HG03135 (cell line): ENCODE measurements at regions not wholly inside any gene's neighbourhood (a gene's known extent, or its start where the extent isn't known, plus 50 kb on each side); places are given as distances from the start of the nearest gene placed in this dataset.
A peak's percentile ranks its signal among the peaks of the same experiment; 100 is the strongest.
"Not testable (repeated sequence)": the region's sequence is repeated elsewhere in the genome, so short reads cannot be mapped to it uniquely, and the experiment has no call there.

Experiments used
- ATAC-seq: cut with Tn5 transposase; IDR thresholded peaks from one replicate; pipeline ENCODE4 v1.9.1; 2021; ENCODE audit warnings: mild to moderate bottlenecking, moderate library complexity; ENCODE audit not compliant: unreplicated experiment

DNA sequence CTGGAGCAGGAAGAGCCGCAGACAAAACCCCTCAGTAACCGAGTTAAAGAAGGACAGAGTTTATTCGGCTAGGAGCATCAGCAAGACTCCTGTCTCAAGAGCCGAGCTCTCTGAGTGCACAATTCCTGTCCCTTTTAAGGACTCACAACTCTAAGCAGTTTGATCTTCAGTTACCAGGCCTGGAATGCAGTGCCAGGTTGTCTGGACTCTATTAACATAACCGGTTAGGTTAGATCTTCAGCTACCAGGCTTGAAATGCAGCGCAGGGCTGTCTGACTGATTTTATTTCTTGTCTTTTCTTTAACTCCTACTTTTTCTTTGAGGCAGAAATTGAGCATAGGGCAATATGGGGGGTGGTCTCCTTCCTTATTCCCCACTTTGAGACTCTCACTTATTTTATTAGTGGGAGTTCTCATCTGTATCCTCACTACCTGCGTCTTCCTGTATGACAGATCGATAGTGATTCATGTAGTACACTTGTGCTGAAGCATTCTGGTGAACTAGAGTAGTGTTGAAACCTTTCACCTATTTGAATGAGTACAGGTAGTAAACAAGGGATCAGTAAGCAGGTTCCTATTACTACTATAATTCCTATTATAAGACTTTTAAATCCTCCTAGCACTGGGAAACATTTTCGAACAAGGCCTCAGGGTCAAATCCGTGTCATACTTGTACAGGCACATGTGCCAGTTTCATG is 325.0 kb downstream of the CGGBP1 start:
- no peak for ATAC-seq

DNA sequence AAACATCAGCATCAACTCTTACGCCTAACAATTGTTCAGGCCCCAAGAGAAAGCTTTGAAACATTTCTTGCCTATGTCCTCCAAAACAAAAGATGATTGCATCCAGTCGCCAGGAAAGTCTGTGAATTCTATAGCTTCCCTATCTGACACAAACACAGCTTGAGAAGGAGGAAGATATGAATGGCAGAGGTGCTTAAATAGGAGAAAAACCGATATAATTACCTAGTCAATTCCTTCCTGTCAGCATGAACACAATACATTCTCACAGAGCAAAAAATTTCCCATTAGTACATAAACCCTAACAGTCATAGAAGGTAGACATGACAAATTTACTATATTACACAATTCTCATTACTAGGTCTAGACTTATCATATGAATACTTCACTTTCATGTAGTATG is 326.5 kb downstream of the CGGBP1 start:
- no peak for ATAC-seq

DNA sequence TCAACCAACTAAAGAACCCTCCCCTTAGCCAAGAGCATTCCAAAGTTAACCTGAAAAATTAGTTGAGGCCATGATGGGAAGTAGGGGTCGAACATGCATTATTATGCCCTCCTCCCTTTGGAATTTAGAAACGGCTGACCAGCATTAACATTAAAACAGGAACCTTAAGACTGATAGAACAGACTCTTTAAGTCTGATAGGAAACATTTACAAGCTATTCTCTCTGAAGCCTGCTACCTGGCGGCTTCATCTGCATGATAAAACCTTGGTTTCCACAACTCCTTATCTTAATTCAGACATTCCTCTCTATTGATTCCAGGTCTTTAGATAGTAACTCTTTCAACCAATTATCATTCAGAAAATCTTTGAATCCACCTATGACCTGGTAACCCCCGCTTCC is 331.0 kb downstream of the CGGBP1 start:
- no peak for ATAC-seq

DNA sequence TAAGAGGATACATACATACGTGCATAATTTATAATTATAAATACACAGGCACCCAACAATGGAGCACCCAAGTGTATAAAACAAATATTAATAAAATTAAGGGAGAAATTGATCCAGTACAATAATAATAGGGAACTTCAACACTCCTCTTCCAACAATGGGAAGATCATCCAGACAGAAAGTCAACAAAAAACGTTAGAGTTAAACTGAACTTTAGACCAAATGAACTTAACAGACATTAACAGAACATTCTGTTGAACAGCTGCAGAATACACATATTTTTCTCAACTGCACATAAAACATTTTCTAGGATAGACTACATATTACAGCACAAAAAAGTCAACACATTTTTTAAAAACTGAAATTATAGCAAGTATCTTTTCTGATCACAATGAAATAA is 339.7 kb downstream of the CGGBP1 start:
- ATAC-seq, result no peak

DNA sequence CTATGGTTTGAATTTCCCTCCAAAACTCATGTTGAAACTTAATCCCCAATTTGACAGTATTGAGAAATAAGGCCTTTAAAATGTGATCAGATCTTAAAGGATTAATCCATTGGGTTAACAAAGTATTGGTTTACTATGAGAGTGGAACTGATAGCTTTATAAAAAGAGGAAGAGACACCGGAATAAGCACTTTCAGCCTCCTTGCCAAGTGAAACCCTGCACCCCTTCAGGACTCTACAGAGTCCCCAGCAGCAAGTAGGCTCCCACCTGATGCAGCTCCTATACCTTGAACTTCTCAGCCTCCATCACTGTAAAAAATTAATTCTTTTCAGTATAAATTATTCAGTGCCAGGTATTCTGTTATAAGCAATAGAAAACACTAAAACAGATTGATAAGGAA is 348.3 kb downstream of the CGGBP1 start:
- ATAC-seq, result no peak

DNA sequence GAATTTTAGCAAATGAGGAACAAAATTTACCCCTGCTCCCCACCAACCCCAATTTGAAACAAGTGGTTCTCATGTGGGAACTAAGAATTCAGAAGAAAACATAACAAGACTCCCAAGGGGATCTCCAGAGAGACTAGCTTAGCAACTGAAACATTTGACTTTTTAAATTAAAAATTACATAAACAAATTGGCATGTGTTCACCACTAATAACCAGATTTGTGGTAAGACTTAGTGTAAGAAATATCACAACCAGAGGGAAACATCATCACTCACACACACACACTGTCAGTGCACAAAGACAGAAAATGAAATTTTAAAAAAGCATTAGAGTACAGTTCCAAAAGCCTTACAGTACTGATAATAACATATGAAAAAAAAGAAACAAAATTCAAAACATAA is 348.8 kb downstream of the CGGBP1 start:
- ATAC-seq, result no peak

DNA sequence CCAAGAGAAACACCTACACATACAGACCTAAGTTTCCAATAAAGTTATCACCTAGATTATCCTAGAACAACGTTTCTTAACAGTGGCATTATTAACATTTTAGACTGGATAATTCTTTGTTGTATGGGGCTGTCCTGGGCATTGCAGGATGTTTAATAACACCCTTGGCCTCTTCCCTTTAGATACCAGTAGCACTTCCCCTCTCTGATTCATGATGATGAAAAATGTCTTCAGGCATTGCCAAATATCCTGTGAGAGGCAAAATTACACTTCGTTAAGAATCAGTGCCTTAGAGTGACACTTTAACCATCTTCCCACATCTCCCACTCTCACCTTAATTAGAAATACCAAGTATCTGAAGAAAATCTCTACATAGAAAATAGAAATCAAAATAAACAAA is 352.6 kb downstream of the CGGBP1 start:
- no peak for ATAC-seq

DNA sequence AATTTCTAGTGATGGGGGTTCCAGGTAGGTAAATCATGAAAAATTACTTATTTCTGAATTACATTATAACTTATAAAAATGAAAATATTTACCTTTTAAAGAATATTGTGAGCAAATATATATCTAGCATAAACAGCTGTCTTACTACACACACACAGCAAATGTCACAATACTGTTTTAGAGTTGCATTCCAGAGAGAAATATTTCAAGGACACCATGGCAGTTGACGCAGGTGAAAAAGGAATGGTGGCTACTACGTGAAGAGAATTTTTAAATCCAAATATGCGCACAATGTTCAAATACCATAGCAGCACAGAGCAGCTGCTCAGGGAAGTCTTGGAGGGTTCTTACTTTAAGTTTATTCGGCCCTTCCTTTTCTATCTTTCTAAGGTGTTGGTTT is 356.2 kb downstream of the CGGBP1 start:
- no peak for ATAC-seq

DNA sequence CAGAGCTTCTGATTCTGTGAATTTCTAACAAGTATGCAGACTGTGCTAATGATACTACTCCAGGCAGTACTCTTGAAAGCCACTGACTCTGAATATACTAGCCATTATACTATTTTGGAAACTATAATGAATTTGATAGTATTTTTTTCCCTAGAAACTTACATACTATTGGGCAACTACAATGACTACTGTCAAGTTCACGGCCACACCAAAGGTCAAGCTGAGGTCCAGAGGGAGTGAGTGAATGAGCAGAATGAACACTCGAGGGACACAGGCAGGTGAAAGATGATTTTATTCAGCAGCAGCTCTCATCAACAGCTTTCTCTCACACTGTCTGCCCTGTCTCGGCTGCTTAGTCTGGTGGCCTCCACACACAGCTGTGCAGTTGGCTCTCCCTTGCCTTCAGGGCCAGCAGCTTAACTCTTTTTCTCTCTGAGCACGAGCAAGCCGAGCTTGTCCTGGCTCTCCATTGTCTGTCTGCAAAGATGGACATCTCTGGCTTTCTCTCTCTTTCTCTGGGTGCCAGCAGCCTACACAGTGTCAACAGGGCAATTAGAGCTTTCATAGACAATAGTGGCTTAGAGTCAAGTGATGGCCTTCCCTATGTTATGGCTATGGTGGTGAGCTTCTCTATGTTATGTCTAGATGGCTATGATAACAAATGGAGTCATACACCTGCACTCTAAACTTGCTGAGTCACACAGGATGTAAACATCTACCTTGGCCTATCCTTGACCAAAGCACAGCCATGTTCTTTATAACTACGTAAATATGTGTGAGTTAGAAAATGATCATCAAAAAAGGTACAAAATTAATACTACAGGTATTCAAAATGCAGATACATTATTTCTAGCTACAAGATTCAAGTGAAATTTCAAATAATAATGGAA is 362.4 kb downstream of the CGGBP1 start:
- ATAC-seq, result no peak

DNA sequence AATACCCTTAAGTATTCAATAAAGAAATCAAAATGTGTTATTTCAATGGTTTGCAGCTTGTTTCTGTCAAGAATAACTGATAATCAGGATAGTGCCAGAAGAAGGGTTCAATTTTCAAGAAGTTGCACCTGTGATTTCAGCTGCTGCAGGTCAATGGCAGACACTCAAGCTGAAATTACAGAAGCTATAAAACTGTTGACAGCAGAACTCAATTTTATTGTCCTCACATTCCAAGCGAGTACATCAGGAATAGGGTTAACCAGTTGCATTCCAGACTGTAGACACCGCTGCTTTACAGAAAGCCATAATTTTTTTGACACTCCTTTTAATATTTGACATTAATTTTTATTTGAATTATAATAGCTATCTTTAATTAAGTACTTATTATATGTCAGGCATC is 364.1 kb downstream of the CGGBP1 start:
- ATAC-seq, result no peak

DNA sequence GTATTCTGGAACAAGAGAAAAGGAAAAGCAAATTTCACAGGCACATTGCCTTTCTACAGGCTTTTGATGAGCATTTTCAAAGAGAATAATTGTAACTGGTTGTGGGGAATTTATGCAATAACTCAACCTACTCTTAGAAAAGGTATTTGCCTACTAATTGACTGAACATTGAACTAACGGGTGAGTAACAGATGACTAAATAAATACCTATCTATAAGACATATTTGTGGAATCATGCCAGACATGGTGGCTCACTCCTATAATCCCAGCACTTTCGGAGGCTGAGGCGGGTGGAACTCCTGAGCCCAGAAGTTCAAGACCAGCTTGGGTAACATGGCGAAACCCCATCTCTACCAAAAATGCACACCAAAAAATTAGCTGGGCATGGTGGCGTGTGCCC is 367.7 kb downstream of the CGGBP1 start:
- no peak for ATAC-seq

DNA sequence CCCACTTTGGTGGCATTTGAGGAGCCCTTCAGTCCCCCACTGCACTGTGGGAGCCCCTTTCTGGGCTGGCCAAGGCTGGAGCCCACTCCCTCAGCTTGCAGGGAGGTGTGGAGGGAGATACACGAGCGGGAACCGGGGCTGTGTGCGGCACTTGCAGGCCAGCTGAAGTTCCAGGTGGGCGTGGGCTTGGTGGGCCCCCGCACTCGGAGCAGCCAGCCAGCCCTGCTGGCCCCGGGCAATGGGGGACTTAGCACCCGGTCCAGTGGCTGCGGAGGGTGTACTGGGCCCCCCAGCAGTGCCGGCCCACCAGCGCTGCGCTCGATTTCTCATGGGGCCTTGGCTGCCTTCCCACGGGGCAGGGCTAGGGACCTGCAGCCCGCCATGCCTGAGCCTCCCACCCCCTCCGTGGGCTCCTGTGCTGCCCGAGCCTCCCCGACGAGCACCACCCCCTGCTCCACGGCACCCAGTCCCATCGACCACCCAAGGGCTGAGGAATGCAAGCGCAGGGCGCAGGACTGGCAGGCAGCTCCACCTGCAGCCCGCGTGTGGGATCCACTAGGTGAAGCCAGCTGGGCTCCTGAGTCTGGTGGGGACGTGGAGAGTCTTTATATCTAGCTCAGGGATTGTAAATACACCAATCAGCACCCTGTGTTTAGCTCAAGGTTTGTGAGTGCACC is 379.7 kb downstream of the CGGBP1 start:
- not testable (repeated sequence) for ATAC-seq

DNA sequence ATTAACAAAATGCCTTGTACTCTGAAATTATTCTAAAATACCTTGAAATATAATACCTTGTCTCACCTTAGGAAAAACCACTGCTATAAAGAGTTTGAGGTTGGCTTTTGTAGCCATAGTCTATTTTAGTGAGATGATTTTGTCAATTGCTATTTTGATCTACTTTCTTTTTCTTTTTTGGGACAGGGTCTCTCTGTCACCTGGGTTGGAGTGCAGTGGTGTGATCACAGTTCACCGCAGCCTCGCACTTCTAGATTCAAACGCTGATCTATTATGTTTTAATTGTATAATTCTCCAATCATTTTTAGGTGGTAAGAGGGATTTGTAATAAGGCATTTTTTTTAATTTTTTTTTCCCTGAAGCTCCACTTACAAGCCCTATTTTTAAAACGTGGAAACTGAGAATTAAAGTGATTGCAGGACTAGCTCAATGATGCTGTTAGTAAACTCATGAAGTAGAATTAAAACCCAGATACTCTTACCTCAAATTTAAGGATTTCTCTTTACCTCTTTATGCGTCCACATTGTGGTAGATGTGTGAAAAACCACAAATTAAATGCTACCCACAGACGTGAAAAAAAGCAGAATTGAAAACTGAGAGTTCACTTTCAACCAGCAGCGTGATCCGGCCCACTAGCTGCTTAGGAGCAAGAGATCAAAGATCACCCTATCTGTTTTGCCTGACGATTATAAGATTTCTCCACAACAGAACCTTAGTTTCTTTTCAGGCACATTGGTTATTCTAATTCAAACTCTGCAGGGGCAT is 384.2 kb downstream of the CGGBP1 start:
- ATAC-seq, result peak; percentile 93

DNA sequence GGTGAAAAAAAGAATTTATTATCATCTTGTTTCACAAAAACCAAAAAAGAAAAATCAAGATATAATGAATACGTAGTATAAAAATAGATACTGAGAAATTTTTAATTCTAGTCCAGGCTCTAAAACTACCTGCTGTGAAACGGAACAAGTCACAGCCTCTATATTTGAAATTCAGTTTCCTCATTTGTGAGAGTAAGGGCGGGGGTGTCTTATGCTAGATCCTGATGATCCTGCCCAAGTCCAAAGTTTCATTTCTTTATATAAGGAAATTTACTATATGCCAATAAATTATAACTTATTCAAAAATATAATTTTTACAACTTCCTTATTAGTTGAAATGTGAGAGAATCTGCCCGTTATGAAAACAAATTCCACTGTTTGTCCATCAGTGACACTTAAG is 385.7 kb downstream of the CGGBP1 start:
- no peak for ATAC-seq

DNA sequence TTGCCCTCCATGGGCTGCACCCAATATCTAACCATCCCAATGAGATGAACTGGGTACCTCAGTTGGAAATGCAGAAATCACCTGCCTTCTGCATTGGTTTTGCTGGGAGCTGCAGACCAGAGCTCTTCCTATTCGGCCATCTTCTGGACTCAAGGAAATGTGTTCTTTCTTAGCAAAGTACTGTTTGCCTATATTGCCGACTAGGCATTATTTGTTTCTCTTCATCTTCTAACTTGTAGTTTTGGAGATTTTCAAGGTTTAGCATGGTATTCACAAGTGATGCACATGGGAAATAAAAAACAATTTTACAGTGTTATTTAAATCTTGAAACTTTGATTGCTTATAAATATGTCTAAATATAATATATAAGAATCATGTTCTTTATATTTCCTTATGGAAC is 377.8 kb upstream of the POU1F1 start:
- no peak for ATAC-seq

DNA sequence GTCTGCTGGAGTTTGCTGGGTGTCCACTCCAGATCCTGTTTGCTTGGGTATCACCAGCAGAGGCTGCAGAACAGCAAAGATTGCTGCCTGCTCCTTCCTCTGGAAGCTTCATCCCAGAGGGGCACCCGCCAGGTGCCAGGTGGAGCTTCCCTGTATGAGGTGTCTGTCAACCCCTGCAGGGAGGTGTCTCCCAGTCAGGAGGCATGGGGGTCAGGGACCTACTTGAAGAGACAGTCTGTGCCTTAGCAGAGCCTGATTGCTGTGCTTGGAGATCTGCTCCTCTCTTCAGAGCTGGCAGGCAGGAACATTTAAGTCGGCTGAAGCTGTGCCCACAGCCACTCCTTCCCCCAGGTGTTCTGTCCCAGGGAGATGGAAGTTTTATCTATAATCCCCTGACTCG is 376.8 kb upstream of the POU1F1 start:
- ATAC-seq, result not testable (repeated sequence)

DNA sequence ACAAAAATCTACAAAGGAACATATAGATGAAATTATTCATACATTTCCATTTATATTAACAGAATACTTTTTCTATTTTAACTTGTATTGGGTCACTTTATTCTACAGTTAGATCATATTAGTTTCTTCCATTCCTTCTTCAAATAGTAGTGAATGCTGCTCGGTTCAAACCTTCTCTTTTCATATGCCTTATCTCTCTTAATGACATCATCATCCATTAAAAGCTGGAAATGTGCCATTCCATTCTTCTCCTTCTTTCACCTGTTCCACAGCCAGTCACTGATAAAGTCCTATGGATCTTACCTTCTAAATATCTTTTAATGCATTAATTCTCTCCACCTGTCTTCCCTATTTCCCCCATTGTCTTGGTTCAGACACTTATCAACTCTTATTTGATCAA is 358.0 kb upstream of the POU1F1 start:
- ATAC-seq, result no peak

DNA sequence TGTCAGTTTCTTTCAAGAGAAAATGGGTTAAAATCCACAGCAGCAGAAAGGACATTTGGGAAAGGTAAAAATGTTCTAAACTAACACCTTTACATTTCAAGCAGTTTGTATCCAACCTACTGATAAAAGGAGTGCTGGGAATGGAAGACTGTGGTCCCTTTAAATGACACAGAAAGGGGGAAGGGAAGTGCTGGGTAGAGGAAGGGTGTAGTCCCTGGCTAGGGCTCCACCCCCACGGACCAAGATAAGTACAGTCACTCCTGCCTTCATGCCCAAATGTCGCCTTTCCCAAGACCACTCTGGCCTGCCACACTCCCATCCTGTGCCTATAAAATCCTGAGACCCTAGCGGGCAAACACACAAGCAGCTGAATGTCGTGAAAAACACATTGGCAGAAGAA is 350.9 kb upstream of the POU1F1 start:
- ATAC-seq, result no peak

DNA sequence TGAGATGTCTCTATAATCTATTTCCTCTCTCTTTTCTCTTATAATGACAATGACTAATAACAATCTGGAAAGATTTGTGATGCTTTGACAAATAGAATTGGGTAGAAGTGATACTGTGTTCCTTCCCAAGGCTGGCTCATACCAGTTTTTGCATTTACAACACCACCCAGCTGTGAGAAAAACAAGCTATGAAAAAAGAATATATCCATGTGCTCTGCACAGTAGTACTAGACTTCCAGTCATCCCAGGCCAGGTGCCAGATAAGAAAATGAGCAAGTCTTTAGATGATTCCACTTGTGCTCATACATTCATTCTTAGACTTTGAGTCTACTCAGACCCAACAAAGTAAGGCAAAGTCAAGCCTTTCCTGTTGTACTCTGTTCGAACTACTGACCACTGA is 350.2 kb upstream of the POU1F1 start:
- ATAC-seq, result no peak

DNA sequence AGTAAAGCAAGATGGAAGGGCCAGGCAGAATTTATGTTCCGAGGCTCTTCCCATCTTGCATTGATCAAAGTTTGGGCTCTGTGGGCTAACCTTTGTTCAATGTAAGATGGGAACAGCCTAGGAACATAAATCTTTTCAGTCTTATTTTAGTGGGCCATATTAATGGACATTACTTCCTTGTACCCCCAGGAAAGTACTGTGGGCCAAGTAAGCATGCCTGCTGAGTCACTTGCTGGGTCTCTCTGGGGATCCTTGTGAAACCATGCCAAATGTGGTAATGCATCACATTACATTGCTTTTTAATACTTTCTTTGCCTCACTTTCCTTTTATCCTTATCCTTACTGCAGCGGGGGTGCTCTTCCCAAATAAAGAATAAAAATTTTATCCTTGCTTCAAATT is 349.5 kb upstream of the POU1F1 start:
- ATAC-seq, result no peak

DNA sequence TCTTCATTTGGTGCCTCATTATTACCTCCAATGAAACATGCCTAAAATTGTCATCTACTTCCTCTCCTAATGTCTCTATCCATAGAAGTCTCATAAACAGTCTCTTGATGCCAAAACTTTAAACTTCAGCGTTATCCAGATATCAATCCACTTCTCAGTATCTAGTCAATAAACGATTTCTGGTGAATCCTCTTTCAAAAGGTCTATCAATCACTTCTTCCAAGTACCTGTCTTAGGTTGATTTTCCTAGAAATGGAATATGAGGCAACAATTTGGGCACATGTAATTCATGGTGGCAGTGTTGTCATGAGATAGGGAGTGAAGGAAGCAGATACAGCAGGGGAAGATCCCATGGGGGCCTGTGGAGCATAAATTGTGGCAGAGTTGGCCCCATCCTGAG is 348.5 kb upstream of the POU1F1 start:
- ATAC-seq, result no peak
